ENCODE measurements at regions not wholly inside any gene's neighbourhood (a gene's known extent, or its start where the extent isn't known, plus 50 kb on each side); places are given as distances from the start of the nearest gene placed in this dataset.

GRCh38 chr3:30520699-30521098, 85.7 kb upstream of the TGFBR2 start:
- TF ChIP-seq EP300 (conservative IDR thresholded peaks at IDR 0.05; ENCODE audit: poor library complexity, severe bottlenecking): no peak
- TF ChIP-seq MXI1 (conservative IDR thresholded peaks at IDR 0.05; ENCODE audit: poor library complexity, severe bottlenecking): no peak
- no peak for TF ChIP-seq EZH2 (IDR thresholded peaks at IDR 0.05; ENCODE audit: borderline replicate concordance, insufficient read depth, low read length, poor library complexity, severe bottlenecking)
- Histone ChIP-seq H3K36me3 (ENCODE audit: insufficient read depth, low read length) (no peaks in the 10 kb centered on the region), H3K9me3 (ENCODE audit: low read length) (no peaks in the 10 kb centered on the region), H3K27me3 (ENCODE audit: insufficient read depth, low read depth, low read length) (no peaks in the 10 kb centered on the region), H3K4me3 (ENCODE audit: low read length) (no peak overlapping the region), H3F3A (ENCODE audit: insufficient read depth, low read length, poor library complexity, severe bottlenecking) (no peaks in the 10 kb centered on the region), H3K79me2 (replicated peaks; ENCODE audit: insufficient read depth, low read length) (no peaks in the 10 kb centered on the region), H3K4me2 (ENCODE audit: low read length) (no peak overlapping the region), H4K20me1 (ENCODE audit: insufficient read depth) (no peaks in the 10 kb centered on the region), H2AFZ (ENCODE audit: low read depth, low read length) (no peak overlapping the region), H3K9ac (ENCODE audit: low read length) (no peak overlapping the region), H3K27ac (ENCODE audit: low read length) (no peak overlapping the region), H3K9me2 (ENCODE audit: insufficient read depth, low read length) (no peaks in the 10 kb centered on the region)

- H3K36me3 ChIP-seq (ENCODE audit: insufficient read depth, low read length): no peaks in the 10 kb centered on the region
- H3K9me2 ChIP-seq (ENCODE audit: insufficient read depth, low read length): no peaks in the 10 kb centered on the region
- TF ChIP-seq EZH2 (IDR thresholded peaks at IDR 0.05; ENCODE audit: borderline replicate concordance, insufficient read depth, low read length, poor library complexity, severe bottlenecking) (no peak), SMC3 (conservative IDR thresholded peaks at IDR 0.05; ENCODE audit: poor library complexity) (no peak), TAF1 (IDR thresholded peaks at IDR 0.05; ENCODE audit: low read depth) (no peak), EP300 (conservative IDR thresholded peaks at IDR 0.05; ENCODE audit: poor library complexity, severe bottlenecking) (no peak)
- no peaks in the 10 kb centered on the region for H3F3A ChIP-seq (ENCODE audit: insufficient read depth, low read length, poor library complexity, severe bottlenecking)
- no peak overlapping the region for H3K9ac ChIP-seq (ENCODE audit: low read length)
- H3K9me3 ChIP-seq (ENCODE audit: low read length): no peaks in the 10 kb centered on the region
- no peak overlapping the region for H3K27ac ChIP-seq (ENCODE audit: low read length)
- no peaks in the 10 kb centered on the region for H4K20me1 ChIP-seq (ENCODE audit: insufficient read depth)
- no peaks in the 10 kb centered on the region for H3K27me3 ChIP-seq (ENCODE audit: insufficient read depth, low read depth, low read length)
- H3K4me3 ChIP-seq (ENCODE audit: low read length): no peak overlapping the region
- H3K79me2 ChIP-seq (replicated peaks; ENCODE audit: insufficient read depth, low read length): no peaks in the 10 kb centered on the region
- H3K4me2 ChIP-seq (ENCODE audit: low read length): no peak overlapping the region
- no peak overlapping the region for H2AFZ ChIP-seq (ENCODE audit: low read depth, low read length)
Observed at GRCh38 chr3:30521156-30521715, 85.2 kb upstream of the TGFBR2 start.

- Histone ChIP-seq H3K79me2 (replicated peaks; ENCODE audit: insufficient read depth, low read length) (no peaks in the 10 kb centered on the region), H4K20me1 (ENCODE audit: insufficient read depth) (no peaks in the 10 kb centered on the region), H3K9ac (ENCODE audit: low read length) (no peak overlapping the region), H3K4me3 (ENCODE audit: low read length) (no peak overlapping the region), H3K36me3 (ENCODE audit: insufficient read depth, low read length) (no peaks in the 10 kb centered on the region), H2AFZ (ENCODE audit: low read depth, low read length) (no peak overlapping the region), H3K4me2 (ENCODE audit: low read length) (no peak overlapping the region), H3K27ac (ENCODE audit: low read length) (no peak overlapping the region), H3K9me2 (ENCODE audit: insufficient read depth, low read length) (no peaks in the 10 kb centered on the region), H3F3A (ENCODE audit: insufficient read depth, low read length, poor library complexity, severe bottlenecking) (no peaks in the 10 kb centered on the region), H3K27me3 (ENCODE audit: insufficient read depth, low read depth, low read length) (no peaks in the 10 kb centered on the region), H3K9me3 (ENCODE audit: low read length) (no peaks in the 10 kb centered on the region)
- TF ChIP-seq TAF1 (IDR thresholded peaks at IDR 0.05; ENCODE audit: low read depth) (no peak), REST (IDR thresholded peaks at IDR 0.05; ENCODE audit: borderline replicate concordance) (no peak), EZH2 (IDR thresholded peaks at IDR 0.05; ENCODE audit: borderline replicate concordance, insufficient read depth, low read length, poor library complexity, severe bottlenecking) (no peak), RAD21 (conservative IDR thresholded peaks at IDR 0.05) (no peak), SMC3 (conservative IDR thresholded peaks at IDR 0.05; ENCODE audit: poor library complexity) (no peak), EP300 (conservative IDR thresholded peaks at IDR 0.05; ENCODE audit: poor library complexity, severe bottlenecking) (no peak), MXI1 (conservative IDR thresholded peaks at IDR 0.05; ENCODE audit: poor library complexity, severe bottlenecking) (no peak), CTCF (IDR thresholded peaks at IDR 0.05; ENCODE audit: poor library complexity, severe bottlenecking) (no peak), POLR2AphosphoS5 (IDR thresholded peaks at IDR 0.05) (no peak)
Observed at GRCh38 chr3:30522476-30522875, 83.9 kb upstream of the TGFBR2 start.

All from neural cell (in vitro differentiated cells).